Fibroblast of skin of back (primary cell): ENCODE measurements at regions not wholly inside any gene's neighbourhood (a gene's known extent, or its start where the extent isn't known, plus 50 kb on each side); places are given as distances from the start of the nearest gene placed in this dataset.
"Not testable (repeated sequence)": the region's sequence is repeated elsewhere in the genome, so short reads cannot be mapped to it uniquely, and the experiment has no call there.

Experiments
- DNase-seq: peaks from one replicate; pipeline ENCODE4 v3.0.0-alpha.2; 2013

GRCh38 chr15:62324382-62324781, 159.3 kb upstream of the C2CD4B start:
- peak; percentile 59 for DNase-seq

- no peak for DNase-seq
Measured at GRCh38 chr15:62325597-62325996, 160.5 kb upstream of the C2CD4B start.

- DNase-seq, result no peak
Measured at GRCh38 chr15:62326460-62327011, 161.5 kb upstream of the C2CD4B start.

DNA sequence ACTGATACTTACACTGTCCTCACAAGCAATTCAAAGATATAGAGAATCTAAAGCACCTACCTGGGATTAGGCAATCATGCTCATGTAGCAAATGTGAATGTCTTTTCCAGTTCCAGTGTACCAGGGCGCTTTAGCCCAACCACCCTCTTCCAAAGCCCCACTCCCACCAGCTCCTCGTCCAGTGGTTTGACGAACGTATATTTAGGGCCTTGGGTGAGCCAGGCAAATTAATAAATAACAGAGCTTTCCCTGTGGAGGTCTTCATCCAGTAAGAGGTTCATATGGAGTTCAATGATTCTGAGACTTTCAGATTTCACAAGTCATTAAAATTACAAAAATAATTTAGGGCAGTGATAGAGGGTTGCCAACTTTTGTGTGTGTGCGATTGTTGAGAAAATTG, 162.3 kb upstream of the C2CD4B start:
- DNase-seq, result no peak

GRCh38 chr15:62332472-62332871, 167.4 kb upstream of the C2CD4B start:
- not testable (repeated sequence) for DNase-seq

DNA sequence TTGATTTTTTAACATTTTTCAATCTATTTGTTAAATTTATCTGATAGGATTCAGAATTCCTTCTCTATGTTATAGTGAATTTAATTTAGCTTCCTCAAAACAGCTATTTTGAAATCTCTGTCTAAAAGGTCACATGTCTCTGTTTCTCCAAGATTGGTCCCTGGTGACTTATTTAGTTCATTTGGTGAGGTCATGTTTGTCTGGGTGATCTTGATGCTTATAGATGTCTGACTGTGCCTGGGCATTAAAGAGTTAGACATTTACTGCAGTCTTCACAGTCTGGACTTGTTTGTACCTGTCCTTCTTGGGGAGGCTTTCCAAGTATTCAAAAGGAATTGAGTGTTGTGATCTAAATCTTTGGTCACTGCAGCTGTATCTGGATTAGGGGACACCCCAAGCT, 169.5 kb upstream of the C2CD4B start:
- DNase-seq, result no peak

- DNase-seq, result no peak
Measured at GRCh38 chr15:62337934-62338333, 172.8 kb upstream of the C2CD4B start.

GRCh38 chr15:62338497-62338896, 173.4 kb upstream of the C2CD4B start:
- DNase-seq, result no peak

GRCh38 chr15:62342959-62343358, 177.9 kb upstream of the C2CD4B start:
- no peak for DNase-seq

GRCh38 chr15:62343397-62343796, 178.3 kb upstream of the C2CD4B start:
- DNase-seq, result no peak

GRCh38 chr15:62344806-62345539, 179.9 kb upstream of the C2CD4B start:
- peak; percentile 55 for DNase-seq

GRCh38 chr15:62346168-62346567, 181.1 kb upstream of the C2CD4B start:
- no peak for DNase-seq

DNA sequence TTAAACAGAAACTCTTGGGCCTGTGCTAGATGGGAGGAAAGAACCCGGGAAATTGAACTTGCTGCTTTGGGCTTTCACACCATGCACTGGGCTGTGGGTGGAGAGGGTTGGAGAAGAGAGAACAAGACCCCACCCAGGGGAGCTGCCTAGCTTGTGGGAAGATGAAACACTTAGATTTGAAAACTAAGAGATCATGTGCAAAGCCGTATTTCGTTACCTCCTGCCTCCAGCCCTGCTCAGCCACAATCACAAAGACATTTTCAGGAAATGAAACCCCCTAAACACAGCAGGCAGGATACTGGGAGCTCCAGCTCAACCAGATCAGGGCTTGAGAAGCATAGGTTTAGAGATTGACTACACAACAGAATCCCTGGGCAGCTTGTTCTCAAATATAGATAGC, 183.0 kb upstream of the C2CD4B start:
- no peak for DNase-seq

- DNase-seq, result no peak
Measured at GRCh38 chr15:62348623-62349022, 183.5 kb upstream of the C2CD4B start.

- DNase-seq, result no peak
Measured at GRCh38 chr15:62352817-62353216, 187.7 kb upstream of the C2CD4B start.

- peak; percentile 37 for DNase-seq
Measured at GRCh38 chr15:62357431-62357830, 192.3 kb upstream of the C2CD4B start.

DNA sequence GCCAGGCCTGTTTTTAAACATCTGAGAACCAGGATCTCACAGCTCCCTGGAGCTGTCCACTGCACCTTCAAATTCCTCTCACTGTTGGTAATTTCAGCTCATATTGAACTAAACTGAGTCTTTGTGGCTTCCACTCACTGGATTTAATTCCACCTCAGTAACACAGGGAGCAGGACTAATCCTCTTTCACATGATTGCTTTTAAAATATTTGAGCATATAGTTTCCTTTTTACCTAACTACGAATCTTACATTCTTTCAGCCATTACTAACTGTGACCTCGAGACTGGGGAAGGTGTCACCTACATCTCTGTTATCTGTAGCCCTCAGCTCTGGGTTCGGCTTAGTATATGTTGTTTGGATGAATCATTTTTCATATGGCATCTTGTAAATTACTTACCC, 194.3 kb upstream of the C2CD4B start:
- no peak for DNase-seq

DNA sequence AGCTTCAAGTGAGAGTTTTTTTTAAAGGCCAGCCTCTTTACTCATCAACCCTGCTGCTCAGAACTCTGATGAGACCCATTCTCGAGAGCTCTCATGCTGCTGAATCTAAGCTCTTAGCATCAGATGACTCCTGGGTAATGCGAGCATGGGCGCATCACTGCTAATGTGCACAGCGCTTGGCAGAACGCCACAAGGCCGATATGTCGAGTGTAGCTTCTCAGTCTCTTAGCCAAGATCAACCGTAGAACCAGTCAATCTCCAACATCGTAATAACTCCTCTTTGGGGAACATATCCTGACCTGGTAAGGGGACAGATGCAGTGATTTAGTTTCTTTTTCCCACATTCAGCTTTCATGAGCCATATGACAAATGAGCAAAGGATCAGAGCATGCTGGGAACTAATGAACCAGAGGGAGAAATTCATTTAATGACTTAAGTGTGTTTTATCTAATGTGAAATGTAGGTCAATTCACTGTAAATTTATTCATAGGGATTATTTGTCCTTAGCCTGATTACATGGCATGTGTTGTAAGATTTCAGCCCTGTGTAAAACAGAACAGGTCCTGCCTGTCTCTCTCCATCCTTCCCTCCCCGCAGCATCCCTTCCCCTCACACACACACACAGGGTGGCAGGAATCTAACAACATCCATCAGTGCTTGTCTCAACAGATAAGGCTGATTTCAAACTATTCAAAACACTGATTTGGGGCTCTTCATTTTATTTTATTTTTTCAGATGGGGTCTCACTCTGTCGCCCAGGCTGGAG, 195.4 kb upstream of the C2CD4B start:
- no peak for DNase-seq

DNA sequence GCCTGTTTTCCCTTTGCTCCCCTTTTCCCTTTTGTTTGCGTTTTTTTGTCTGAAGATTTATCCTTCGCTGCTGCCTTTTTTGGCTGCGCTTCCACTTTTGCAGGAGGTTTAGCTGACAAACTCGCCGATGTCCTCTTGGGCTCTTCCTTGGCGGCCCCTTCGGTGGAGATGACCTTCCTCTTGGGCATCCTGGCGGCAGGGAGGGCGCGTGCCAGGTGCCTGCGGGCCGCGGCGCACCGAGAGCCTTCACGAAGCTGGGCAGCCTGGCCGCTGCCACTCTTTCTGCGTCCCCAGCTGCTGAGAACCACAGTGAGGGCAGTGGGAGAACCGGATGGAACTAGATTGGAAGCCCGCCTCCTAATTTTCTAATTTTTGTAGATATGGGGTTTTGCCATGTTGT, 197.1 kb upstream of the C2CD4B start:
- no peak for DNase-seq

GRCh38 chr15:62362608-62363007, 197.5 kb upstream of the C2CD4B start:
- peak; percentile 44 for DNase-seq

DNA sequence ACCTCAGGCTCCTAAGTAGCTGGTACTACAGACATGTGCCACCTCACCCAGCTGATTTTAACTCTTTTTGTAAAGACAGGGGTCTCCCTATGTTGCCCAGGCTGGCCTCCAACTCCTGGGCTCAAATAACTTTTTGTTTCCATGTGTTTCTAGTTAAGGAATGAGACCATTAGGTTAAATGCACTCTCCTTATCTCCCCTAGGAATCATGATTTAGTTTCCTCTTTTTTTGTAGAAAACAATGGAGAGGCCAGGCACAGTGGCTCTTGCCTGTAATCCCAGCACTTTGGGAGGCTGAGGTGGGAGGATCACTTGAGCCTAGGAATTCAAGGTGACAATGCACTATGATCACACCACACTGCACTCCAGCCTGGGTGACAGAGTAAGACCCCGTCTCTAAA, 198.8 kb upstream of the C2CD4B start:
- DNase-seq, result no peak

DNA sequence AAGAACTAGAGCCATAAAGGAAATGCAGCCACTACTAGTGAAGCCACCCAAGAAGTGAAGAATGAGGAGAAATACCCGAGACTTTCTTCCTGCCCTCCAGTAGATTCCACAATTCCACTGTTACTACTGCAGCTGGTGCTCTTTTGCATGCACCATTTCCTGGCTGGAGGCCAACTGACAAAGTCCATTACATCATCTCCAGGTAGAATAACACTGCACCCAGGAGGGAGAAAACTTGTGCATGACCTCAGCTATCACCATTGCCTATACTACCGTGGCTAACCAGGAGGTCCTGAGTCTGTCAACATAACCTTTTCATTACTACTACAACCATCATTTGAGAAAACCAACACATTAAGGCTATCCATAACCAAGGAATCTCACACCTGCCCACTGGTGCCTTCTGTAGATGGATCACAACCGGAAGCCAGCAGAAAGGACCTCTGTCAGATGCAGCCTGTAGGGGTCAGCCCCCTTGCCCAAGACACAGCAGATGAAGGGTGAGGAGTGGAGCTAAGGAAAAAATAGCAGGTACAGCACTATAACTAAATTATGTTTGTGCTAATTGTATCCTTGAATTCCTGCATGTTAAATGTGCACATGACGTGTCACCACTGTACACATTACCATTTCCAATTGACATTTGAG, 200.8 kb upstream of the C2CD4B start:
- no peak for DNase-seq

- DNase-seq, result no peak
Measured at GRCh38 chr15:62369454-62369853, 204.4 kb upstream of the C2CD4B start.
